Left forelimb (tissue), 1 donor: ENCODE measurements at regions not wholly inside any gene's neighbourhood (a gene's known extent, or its start where the extent isn't known, plus 50 kb on each side); places are given as distances from the start of the nearest gene placed in this dataset.
"Not testable (repeated sequence)": the region's sequence is repeated elsewhere in the genome, so short reads cannot be mapped to it uniquely, and the experiment has no call there.

Experiments
- DNase-seq: peaks from one replicate; pipeline ENCODE4 v3.0.0-alpha.2; 2018; ENCODE audit warnings: low spot score

DNA sequence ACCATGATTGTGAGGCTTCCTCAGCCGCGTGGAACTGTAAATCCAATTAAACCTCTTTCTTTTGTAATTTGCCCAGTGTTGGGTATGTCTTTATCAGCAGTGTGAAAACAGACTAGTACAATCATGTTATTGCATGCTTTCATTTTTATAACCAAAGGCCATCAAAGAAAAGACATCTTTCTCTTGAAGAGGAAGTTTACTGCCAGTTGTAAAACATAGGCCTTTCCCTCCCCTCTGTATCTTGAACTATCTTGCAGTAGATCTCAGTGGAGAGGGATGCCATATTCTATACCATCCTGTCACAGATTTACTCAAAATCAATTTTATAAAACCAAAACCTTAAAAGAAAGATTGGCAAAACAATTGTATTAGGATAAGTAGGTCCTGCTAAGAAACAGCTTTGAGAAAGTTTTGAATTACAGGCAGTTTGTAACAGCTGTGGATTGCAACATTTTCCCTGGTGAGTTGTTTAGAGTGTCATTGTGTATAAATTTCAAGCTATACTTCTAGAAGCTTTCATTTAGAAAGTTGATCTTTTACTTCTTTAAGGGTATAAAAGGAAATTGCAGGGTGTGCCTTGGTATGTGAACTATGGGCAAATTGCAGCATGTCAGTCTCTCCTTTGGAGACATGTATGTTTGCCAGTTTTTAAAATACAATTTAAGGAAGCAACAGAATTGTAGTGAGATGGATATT is 128.0 kb downstream of the ATP23 start:
- DNase-seq = no peak

DNA sequence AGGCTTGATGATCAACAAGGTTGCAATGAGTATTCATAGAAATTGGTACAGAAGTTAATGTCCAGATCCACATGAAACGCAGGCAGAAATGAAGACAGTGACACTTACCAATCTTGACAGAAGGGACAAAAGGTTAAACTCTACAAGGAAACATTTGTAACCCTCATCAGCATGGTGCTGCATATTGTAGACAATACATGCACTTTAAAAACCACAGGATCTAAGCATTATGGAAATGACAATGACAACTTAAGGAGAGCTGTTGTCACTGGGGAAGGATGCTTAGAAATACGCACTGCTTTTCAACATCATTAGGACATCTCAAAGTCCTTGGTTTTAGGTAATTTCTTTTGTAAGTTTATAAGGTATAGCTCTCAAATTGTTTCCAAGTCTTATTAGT is 130.6 kb downstream of the ATP23 start:
- DNase-seq = no peak

DNA sequence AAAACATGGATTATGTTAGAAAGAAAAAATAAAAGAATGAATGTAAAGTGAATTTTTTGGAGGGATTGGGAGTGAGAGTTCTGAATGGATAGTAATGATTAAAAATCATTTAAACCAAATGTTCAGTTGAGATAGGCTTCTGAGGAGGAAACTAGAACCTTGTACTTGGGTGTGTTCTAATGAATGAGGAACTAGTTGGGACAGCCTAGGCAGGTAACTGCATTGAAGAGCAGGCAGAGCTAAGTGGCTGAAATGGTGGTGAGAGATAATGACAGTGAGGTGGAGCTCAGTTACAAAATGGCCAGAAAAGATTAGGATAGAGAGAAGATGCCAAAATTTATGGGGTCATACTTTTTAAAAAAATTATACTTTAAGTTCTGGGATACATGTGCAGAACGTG is 132.9 kb downstream of the ATP23 start:
- no peak for DNase-seq

DNA sequence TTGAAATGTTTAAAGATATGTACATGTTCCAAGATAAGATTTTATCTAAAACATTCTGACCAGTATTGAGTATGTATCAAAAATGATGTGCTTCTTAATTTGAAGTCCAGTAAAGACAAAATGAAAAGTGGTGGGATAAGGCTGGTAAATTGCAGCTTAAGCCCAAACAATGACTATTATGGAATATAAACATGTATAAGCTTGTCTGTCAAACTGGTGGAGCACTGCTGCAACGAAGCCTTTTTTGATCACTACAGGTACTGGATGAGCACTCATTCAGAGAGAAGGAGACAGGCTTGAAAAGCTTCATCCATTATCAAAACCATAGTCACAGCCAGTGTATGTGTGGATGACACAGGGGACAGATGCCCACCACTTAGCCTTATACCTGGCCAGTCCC is 138.4 kb downstream of the ATP23 start:
- DNase-seq = no peak

DNA sequence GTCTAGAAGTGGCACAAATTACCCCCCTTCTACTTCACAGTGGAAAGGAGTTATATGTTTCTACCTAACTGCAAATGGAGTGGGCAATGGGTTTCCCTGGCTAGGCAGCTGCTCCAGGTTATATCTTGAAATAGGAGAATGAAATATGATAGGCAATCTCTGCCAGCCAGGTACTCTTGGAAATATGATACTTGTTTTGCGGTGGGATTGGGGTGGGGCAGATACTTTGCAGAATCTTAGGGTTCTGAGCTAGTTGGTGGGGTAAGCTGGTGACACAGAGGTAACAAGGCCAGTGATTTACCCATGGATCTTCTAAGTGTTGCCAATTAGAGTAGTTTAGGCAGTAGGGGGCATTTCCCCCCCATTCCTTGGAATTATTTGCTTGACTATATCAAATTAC is 140.1 kb downstream of the ATP23 start:
- no peak for DNase-seq

DNA sequence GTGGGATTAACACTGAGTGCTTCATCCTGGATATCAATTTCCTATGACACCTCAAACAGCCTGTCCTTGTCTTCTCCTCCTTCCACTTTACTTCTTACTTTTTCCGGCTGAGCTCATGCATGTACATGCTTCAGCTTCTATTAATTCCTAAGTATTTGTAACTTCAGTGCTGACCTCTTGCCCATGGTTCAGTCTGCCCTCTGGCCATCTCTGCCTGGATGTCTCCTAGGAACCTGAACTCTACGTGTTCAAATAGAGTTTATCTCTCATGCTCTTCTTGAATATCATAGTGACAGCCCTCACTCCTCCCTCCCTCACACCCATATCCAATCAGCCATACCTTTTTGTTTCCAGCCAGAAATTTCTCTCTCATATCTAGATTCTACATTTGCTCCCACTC is 141.6 kb downstream of the ATP23 start:
- DNase-seq = no peak

DNA sequence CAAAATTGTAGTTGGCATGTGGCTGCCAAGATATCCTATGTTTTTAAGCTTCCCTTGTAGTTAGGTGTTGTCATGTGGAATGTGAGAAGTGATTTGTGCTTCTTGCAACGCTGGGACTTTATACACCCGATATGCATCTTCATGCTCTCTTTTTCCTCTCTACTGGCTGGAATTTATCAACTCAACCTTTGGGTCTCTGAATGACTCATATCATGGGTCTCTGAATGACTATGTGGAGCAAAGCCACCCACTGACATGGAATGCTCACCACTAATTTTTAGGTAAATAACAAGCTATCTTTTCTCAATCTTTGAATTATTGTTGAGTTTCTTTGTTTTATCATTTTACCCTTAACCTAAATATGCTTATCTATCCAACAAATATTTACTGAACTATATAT is 144.6 kb downstream of the ATP23 start:
- no peak for DNase-seq

DNA sequence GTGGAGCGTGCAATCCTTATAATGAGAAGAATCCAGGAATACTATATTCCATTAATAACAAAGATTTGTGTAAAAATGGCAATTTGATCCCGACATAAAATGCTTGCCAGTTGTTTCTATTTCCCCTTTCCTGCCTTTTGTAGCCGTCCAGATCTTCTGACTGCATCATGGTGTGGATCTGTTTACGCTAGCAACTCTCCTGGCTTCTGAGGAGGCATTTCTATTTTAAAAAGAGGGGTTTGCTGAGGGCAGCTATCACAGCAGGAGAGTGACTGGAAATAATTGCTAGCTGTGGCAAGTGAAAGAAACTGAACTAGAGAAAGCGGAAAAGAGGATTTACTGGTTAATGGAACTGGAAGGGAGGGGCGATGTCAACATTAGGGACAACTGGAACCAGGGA is 145.6 kb downstream of the ATP23 start:
- no peak for DNase-seq

DNA sequence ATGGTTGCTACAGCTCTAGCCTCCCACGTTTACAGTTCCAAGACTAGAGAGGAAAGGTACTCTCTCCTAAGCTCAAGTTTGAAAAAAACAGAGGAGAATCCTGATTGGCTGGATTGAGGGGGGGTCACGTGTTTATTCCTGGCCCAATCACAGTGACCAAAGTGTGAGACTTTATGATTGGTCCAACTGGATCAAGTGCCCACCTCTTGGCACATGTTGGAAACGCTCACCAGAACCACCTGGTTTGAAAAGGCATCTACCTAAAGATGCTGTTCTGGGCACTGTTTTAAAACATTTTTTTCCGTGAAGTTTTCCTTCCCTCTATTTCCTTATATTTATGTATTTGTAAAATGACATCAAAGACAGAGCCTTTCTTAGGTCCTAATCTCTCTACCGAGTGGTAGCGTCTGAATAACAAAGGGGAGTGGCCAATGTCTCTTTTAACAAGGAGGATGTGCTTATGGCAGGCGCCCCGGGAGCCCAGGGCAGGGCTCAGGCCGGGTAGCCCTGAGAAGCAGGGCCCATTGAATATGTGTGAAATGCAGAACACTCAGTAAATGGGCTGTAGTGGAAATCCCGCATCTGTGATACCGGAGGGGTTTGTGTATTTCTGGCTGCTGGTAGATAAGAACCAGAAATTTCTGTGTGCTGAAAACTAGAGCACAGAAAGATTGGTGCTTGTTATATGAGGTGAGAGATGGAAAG is 146.2 kb downstream of the ATP23 start:
- no peak for DNase-seq

DNA sequence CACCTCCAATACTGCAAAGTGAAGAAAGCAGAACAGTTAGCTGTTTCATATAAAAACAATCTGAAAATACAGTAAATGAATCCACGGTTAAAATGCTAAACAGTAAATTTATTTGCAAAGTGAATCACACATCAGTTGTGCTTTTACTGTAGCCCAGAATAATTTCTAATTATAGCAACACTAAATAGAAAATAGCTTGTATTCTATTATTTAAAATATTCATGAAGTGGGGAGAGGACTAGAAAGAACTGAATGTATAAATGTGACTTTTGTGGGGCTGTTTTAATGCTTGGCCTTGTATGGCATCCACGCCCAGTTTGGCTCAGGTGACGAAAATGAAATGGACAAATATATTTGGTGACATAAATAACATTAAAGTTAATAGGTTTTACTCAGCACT is 148.2 kb downstream of the ATP23 start:
- DNase-seq = no peak

DNA sequence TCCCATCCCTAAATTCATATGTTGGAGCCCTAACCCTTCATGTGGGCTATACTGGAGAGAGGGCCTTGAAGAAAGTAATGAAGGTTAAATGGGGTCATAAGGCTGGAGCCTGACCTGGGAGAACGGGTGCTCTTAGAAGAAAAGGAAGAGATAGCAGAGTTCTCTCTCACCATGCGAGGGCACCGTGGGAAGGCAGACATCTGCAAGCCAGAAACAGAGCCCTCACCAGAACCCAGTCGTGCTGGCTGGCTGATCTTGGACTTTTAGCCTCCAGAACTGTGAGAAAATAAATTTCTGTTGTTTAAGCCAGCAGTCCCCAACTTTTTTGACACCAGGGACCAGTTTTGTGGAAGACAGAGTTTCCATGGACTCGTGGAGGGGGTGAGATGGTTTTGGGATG is 149.3 kb downstream of the ATP23 start:
- no peak for DNase-seq

DNA sequence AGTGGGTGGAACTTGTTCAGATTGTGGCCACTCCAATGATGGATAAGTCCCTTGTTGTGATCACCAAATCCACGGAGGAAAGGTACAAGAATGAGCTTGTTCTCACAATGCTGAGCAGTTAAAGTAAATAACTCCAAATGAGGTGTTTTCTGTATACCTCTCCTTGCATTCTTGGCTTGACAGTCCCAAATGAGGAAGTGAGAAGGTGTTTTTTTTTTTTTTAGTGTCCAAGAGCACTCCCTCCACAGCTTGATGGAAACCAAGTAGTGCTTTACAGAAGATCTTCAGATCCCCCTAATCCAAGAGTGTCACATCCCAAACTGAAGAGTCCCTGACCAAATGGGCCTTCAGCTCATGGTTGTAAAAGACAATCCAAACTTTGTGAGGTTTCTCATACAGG is 153.6 kb downstream of the ATP23 start:
- no peak for DNase-seq

DNA sequence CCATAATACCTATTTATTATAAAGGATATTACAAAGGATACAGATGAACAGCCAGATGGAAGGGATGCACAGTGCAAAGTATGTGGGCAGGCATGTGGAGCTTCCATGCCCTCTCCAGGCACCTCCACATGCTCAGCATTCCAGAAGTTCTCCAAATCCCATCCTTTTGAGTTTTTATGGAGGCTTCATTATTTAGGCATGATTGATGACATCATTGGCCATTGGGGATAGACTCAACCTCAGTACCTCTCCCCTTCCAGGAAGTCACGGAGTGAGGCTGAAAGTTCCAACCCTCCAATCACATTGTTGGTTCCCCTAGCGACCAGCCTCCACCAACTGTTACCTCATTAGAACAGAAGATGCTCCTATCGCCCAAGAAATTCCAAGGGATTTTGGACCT is 156.4 kb downstream of the ATP23 start:
- no peak for DNase-seq

DNA sequence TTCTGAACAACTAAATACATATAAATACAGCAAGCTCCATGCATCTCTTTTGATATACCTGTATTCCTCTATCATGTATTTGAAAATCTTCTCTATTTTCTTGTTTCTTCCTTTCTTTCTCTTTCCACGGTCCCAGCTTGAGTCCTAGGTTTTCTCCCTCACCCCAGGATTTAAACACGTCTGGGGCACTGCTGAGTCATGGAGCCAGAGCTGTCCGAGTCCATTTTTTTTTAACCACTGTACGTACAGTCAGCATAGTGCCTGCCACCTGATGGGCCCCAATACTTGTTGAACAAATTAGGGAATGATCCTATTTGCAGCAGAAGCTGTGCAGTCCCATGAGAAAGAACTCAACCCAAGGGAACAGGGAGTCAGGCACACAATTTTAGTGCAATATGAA is 158.1 kb downstream of the ATP23 start:
- no peak for DNase-seq

DNA sequence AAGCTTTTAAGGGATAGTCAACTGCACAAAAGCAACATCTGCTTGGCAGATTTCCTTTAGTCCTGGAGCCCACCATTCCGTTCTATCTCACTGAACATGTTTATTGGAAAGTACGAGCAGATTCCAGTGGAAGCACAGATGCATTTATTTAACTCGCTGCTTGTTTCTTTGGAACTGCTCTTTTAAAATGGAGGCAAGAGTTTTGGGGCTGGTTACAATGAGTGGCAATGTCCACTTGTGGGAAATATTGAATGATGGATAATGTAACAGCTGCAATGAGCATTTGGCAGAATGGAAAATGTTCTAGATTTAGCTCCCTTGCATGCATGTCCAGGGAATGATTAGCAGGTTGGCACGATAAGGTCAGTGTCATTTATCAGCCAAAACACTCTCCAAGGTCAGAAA is 163.0 kb downstream of the ATP23 start:
- no peak for DNase-seq

DNA sequence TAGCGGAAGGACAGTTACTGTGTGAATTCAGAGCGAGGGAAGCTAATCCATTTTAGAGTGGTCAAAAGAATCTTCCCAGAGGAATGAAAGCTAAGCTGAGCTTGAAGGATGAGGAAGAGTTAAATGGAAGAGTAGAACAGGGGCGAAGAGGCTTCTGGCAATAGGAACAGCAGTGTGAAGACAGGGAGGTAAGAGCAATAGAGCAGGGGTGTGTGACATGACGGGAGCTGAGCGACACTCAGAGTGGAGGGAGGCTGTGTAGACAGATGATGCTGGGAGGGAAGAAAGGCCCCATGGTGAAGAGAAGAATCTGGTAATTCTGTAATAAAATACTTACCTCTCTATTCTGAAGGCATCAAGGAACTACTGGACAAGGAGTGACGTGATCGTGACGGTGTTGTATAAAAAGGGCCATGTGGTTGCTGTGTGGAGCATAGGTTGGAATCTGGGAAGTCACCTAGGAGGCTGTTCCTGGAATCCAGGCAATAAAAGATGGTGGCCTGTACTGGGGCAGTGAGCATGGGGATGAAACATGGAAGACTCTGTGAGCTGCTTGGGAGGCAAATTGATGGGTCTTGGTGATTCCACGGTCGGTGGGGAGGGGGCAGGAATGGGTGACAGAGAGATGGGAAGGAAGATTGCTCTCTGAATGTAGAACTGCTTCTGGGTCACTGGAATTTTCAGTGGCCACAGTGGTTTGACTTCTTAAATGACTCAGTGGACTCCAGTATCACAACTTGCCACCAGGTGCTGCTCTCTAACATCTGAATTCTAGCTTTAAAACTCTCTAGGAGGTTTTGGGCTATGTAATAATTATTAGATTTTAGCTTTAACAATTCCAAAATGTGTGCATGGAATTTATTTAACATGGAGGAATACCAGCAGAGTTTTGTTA is 164.1 kb downstream of the ATP23 start:
- DNase-seq = no peak

DNA sequence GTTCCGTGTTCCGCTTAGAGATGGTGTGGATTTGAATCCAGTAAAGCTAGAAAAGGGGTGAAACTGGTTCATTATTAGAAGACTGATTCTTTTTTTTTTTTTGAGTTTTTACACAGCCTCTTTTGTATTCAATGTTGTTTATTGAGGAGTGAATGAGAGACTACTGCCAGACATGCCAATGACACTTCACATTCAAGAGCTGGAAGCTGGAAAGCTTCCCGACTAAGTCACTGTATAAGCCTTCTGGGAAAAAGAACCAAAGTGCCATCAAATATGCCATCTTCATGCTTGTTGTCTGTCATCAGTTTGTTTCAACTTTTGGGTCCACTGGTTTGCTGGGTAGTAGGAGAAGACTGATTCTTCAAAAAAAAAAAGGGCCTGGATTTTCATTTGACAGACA is 164.8 kb downstream of the ATP23 start:
- DNase-seq = no peak

DNA sequence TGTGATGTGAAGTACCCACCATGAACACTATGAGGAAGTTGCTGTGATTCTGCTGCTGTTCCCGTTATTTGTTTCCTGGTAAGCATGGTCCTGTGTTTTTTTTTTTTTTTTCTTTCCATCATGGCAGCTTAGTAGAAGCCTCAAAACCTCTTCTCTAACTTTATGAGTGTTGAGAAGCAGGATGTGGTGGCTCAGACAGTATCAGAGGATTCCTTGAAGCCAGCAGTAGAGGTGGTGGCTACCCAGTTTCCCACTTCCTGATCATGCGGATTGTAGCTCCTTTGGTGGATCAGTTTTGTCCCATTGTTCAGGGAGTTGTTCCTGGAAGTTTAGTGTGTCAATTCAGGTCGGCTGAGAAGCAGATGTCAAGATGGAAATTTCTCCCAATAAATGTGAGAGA is 175.8 kb downstream of the ATP23 start:
- DNase-seq = no peak

DNA sequence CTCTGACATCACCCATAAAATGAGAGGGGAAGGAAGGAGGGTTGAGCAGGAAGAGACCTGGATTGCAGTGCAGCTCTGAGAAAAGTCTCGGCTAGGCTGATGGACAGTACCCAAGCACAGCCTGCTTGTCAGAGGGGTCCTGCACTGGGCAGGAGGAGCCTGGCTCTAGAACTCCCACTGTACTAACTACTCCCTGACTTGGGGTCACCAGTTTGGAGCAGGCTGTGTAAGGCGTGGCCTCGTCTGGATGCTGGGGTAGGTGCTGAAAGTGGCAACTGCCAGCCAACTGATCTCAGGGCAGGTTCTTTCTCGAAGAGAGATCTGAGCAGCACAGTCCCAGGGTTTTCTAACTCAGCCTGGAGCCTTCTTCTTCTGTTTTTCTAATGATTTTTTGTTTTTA is 176.3 kb downstream of the ATP23 start:
- no peak for DNase-seq

DNA sequence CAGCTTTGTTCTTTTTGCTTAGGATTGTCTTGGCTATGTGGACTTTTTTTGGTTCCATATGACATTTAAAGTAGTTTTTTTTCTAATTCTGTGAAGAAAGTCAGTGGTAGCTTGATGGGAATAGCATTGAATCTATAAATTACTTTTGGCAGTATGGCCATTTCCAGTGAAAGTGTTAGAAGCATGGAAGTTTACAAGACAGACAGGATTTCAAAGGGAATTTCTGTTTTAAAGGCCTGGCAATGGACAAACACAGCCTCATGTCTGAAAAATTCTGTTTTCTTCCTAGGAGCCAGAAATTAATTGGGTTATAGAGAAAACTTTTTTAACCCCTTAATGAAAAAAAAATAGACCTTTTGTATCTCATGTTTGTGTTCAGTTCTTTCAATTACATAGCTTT is 184.4 kb downstream of the ATP23 start:
- DNase-seq = not testable (repeated sequence)

DNA sequence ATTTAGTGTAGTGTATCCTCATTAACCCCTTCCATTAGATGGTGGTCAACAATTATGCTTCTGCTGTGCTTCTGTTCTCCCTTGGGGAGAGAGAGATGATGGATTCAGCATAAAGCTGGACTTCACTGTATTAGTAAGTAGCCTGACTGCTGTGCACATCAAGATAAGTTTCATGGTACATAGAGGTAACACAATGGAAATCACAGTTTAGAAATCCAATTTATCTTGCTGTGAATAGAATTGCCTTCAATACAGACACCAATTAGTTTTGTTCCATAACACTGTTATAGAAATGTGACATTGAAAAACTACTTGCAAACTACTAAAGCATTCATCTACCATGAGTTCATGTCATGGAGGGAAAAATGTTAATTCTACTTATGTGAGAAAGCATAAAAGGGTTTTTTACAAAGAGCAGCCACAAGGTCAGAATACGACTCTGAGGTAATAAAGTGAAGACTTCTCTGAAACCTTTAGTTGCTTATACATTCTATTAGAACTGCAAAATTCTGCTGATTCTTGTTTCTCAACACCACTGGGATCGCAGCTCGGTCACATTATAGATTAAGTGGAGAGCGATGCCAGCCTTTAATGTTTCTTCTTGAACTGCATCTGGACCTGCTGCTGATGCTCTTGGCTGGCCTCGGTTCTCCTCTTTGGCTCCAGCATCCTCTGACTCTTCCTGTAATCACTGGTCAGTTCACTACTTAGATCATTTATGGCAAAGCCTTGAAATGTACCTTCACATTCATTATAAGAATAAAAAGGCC is 190.8 kb downstream of the ATP23 start:
- no peak for DNase-seq

DNA sequence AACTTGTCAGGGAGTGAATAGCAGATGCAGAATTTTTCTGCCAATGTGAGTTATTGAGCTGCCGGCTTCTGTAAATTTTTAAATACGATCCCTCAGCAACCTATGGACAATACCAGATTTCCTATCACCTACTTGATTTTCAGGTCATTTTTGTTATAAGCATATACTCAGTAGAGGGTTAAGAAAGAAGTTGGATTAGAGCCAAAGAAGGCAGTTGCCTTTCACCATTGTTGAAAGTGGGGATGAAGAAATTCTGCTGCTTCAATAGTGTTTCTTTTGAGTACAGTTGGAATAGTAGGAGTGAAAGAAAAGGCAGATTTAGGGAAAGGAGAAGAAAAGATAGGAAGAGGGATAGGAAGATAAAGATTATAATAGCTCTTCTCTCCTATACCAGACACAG is 197.1 kb downstream of the ATP23 start:
- DNase-seq = no peak
